ENCODE measurements at regions not wholly inside any gene's neighbourhood (a gene's known extent, or its start where the extent isn't known, plus 50 kb on each side); places are given as distances from the start of the nearest gene placed in this dataset.

DNA sequence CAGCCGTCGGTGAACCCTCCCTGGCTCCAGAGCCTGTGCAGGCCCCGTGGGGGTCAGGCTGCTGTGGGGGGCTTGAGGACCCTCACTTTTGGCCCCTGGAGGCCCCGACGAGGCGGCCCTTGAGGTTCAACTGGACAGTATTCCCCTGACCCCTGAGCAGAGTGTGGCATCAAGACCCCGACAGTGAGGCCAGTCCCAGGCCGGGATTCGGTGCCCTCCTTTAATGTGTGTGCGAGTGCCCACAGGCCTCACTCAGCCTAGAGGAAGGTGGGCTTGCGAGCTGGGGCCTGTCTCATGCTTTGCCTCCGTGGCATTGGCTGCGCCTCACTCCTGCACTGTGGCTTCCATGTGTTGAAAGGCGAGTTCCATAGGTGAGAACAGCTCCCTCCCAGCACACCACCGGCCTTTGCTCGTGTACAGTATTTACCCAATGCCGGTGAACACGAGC lies 94.5 kb downstream of the METRNL start:
- WGBS, 3 donors, result 80 to 89% (median 85%) methylated on average over 18 of the region's 18 CpGs
- Histone ChIP-seq H3K36me3 (ENCODE audit: insufficient read depth in 1 of 2, low read depth in 1 of 2) (no peaks in the 10 kb centered on the region), H3K4me1 (no peaks in the 10 kb centered on the region), H3K27me3 (ENCODE audit: insufficient read depth in 3 of 3, low read length in 2 of 3) (peaks cover 0 to 5% (median 0%) of the 10 kb centered on the region in 3 donors), H3K27ac (no peak overlapping the region), H3K9me3 (no peaks in the 10 kb centered on the region), H3K4me3 (no peak overlapping the region)
- peak in 1 of 2 donors; percentile 49 for DNase-seq
- TF ChIP-seq, protein P1, sequence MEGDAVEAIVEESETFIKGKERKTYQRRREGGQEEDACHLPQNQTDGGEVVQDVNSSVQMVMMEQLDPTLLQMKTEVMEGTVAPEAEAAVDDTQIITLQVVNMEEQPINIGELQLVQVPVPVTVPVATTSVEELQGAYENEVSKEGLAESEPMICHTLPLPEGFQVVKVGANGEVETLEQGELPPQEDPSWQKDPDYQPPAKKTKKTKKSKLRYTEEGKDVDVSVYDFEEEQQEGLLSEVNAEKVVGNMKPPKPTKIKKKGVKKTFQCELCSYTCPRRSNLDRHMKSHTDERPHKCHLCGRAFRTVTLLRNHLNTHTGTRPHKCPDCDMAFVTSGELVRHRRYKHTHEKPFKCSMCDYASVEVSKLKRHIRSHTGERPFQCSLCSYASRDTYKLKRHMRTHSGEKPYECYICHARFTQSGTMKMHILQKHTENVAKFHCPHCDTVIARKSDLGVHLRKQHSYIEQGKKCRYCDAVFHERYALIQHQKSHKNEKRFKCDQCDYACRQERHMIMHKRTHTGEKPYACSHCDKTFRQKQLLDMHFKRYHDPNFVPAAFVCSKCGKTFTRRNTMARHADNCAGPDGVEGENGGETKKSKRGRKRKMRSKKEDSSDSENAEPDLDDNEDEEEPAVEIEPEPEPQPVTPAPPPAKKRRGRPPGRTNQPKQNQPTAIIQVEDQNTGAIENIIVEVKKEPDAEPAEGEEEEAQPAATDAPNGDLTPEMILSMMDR (IDR thresholded peaks at IDR 0.05), result no peak
- intact Hi-C loops (cut with DNase I), result no loop called here
- ATAC-seq, result no peak

DNA sequence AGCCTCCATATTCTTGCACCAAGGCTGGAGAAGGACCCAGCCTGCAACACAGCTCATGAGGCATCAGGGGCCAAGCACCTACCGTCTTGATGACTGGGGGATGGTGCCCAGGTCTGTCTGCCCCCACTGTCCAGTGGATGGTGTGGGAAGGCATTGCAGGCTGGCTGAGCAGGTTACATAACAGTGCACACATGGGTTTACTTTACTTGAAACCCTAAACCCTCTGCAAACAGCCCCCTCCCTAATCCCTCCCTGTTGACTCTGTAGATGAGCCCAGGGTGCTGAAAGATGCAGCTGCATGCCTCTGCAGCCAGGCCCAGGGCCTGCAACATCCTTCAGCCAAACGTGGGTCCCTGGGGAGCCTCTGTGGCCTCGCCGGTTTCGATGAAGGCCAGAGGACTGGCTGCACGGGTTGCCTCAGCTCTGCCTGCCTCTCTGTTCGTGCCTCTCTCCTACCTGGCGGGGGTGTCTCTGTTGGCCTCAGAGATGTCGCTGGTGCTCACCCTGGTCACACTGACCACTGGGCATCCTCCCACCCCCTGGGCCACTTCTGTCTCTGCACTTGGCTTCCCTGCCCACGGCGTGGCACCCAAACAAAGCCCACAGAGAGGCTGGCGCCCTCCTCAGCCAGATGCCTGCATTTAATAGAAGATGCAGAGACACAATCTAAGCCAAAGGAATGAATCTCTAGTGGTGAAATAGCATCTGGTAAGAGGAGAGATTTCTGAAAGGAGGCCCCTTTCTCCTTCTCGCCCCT lies 95.1 kb downstream of the METRNL start:
- WGBS, 3 donors, result 41 to 51% (median 47%) methylated on average over 13 of the region's 13 CpGs
- intact Hi-C loops (cut with DNase I), result no loop called here
- Histone ChIP-seq H3K9me3 (no peaks in the 10 kb centered on the region), H3K27ac (no peak overlapping the region), H3K36me3 (ENCODE audit: insufficient read depth in 1 of 2, low read depth in 1 of 2) (no peaks in the 10 kb centered on the region), H3K27me3 (ENCODE audit: insufficient read depth in 3 of 3, low read length in 2 of 3) (peaks cover 0 to 5% (median 0%) of the 10 kb centered on the region in 3 donors), H3K4me3 (no peak overlapping the region), H3K4me1 (no peaks in the 10 kb centered on the region)
- DNase-seq (peak; percentile 59 to 84), ATAC-seq (peak in 2 of 4 donors; percentile 47 to 63)
- TF ChIP-seq, protein P1 (IDR thresholded peaks at IDR 0.05), result no peak

DNA sequence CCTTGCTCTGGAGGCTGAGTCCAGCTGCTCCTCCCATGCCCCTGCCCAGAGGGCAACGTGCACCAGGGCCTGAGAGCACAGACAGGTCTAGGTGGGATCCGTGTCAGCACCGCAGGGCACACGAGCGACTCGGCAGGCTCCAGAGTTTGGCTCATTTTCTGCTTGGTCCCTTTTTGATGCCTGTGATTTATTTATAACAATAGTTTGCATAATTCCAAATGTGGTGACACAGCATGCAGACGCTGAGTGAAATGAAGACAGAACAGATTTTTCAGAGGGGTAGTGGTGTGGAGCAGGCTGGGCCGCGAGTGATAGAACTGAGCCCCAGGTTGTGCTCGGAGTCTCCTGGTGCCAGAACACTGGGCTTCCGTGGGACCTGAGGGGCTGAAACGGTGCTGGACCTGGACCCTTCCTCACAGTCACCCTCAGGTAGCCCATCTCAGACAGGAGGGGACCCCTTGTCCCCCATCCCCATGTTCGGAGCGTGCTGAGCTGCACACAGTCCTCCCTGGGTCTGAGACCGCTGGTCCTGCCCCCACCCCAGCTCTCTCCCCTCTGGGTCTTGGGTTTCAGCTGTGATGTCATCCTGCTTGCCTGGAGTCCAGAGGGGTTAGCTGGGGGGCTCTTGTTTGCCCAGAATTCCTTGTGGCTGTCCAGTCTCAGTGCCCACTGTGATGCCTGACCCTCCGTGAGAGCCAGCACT lies 95.9 kb downstream of the METRNL start:
- Histone ChIP-seq H3K4me1 (no peaks in the 10 kb centered on the region), H3K4me3 (no peak overlapping the region), H3K27ac (no peak overlapping the region), H3K36me3 (ENCODE audit: insufficient read depth in 1 of 2, low read depth in 1 of 2) (no peaks in the 10 kb centered on the region), H3K27me3 (ENCODE audit: insufficient read depth in 3 of 3, low read length in 2 of 3) (peaks cover 0 to 5% (median 0%) of the 10 kb centered on the region in 3 donors), H3K9me3 (no peaks in the 10 kb centered on the region)
- 56 to 77% (median 65%) methylated on average over 15 to 16 of the region's 16 CpGs for WGBS, 3 donors
- ATAC-seq, result peak in 1 of 4 donors; percentile 26
- intact Hi-C loops (cut with DNase I), result no loop called here
- TF ChIP-seq, protein P1 (IDR thresholded peaks at IDR 0.05), result no peak
- DNase-seq, result no peak

DNA sequence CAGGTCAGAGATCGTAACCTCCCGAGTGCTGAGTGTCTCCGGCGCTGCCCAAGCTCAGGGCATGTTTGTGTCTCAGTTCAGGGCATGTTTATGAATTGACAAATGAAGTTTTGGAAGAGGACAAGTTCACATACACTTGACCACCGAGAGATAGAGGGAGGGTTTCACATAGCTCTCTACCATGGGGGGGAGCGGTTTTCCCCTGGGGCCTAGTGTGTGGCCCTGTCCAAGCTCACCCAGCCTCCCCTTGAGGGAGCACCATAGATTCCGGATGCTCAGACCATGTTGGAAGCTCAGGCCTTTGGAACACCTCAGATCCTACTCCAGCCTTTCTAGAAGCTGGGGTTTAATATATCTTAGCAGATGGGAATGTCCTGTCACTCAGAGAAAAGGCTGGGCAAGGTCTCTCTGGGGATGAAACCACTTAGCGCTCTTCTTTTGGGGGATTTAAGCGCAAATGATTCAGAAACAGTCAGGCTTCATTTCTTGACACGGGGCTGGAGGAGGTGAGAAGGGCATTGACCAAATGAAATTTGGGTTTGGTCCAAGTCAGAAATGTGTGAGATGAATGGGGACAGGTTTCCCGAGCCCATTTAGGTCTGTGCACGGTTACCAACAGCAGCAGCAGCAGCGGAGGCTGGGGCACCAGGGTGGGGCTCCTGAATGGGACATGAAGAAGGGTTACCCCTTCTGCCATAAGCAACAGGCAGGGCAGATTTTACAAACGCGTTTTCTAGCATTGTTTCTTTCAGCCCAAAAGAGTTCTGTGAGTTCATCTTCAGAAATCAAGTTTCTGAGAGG lies 96.6 kb downstream of the METRNL start:
- ATAC-seq (no peak), DNase-seq (no peak)
- H3K36me3 ChIP-seq (ENCODE audit: insufficient read depth in 1 of 2, low read depth in 1 of 2), result no peaks in the 10 kb centered on the region
- TF ChIP-seq, protein P1 (IDR thresholded peaks at IDR 0.05), result no peak
- no peaks in the 10 kb centered on the region for H3K9me3 ChIP-seq
- no peaks in the 10 kb centered on the region for H3K4me1 ChIP-seq
- H3K4me3 ChIP-seq, result no peak overlapping the region
- intact Hi-C loops (cut with DNase I), result no loop called here
- H3K27ac ChIP-seq, result no peak overlapping the region
- H3K27me3 ChIP-seq (ENCODE audit: insufficient read depth in 3 of 3, low read length in 2 of 3), result peaks cover 0 to 3% (median 0%) of the 10 kb centered on the region in 3 donors
- 89 to 90% (median 90%) methylated on average over 15 of the region's 15 CpGs for WGBS, 3 donors

Data from psoas muscle (tissue), 7 donors.